Esophagus squamous epithelium (tissue), 4 donors: ENCODE measurements at regions not wholly inside any gene's neighbourhood (a gene's known extent, or its start where the extent isn't known, plus 50 kb on each side); places are given as distances from the start of the nearest gene placed in this dataset.

ENCODE experiments used
- CTCF ChIP-seq, 6 experiments: fragments of 450-650 bp in 4 of 6; fragments of 200-600 bp in 2 of 6; sonication (generic) in 2 of 6; IDR thresholded peaks; one replicate each; pipeline ENCODE4 v1.5.1; 2016 to 2019; ENCODE audit warnings: antibody characterized with exemption in 6 of 6, mild to moderate bottlenecking in 4 of 6, moderate library complexity in 4 of 6
- POLR2A ChIP-seq, 4 donors: fragments of 450-650 bp; IDR thresholded peaks; one replicate each; pipeline ENCODE4 v1.6.1; 2017; ENCODE audit warnings: antibody characterized with exemption in 4 of 4, mild to moderate bottlenecking in 4 of 4, moderate library complexity in 3 of 4

- TF ChIP-seq POLR2A (IDR thresholded peaks at IDR 0.05) (no peak), CTCF (IDR thresholded peaks at IDR 0.05) (no peak)
These were observed 115.0 kb downstream of the NAV1 start for GRCh38 chr1:201653883-201654282.
